AG09309 (cell line): ENCODE measurements at regions not wholly inside any gene's neighbourhood (a gene's known extent, or its start where the extent isn't known, plus 50 kb on each side); places are given as distances from the start of the nearest gene placed in this dataset.

Experiments used
- DNase-seq: peaks from one replicate; pipeline ENCODE4 v3.0.0-alpha.2; 2010; ENCODE audit warnings: low read depth
- H3K4me3 ChIP-seq: 2 replicates; pipeline ENCODE4 v1.5.1; 2011; ENCODE audit warnings: mild to moderate bottlenecking, low read depth, low read length, moderate library complexity; ENCODE audit not compliant: control insufficient read depth
- TF ChIP-seq, protein P1 (sequence below): IDR thresholded peaks from 2 replicates; pipeline ENCODE4 v1.5.1; 2011; ENCODE audit warnings: mild to moderate bottlenecking, low read depth, low read length, inconsistent platforms; ENCODE audit not compliant: insufficient read depth, control insufficient read depth; ENCODE audit errors: missing control alignments

GRCh38 chr10:85413570-85413969 is 953.0 kb downstream of the GRID1 start:
- DNase-seq = no peak
- TF ChIP-seq, protein P1, sequence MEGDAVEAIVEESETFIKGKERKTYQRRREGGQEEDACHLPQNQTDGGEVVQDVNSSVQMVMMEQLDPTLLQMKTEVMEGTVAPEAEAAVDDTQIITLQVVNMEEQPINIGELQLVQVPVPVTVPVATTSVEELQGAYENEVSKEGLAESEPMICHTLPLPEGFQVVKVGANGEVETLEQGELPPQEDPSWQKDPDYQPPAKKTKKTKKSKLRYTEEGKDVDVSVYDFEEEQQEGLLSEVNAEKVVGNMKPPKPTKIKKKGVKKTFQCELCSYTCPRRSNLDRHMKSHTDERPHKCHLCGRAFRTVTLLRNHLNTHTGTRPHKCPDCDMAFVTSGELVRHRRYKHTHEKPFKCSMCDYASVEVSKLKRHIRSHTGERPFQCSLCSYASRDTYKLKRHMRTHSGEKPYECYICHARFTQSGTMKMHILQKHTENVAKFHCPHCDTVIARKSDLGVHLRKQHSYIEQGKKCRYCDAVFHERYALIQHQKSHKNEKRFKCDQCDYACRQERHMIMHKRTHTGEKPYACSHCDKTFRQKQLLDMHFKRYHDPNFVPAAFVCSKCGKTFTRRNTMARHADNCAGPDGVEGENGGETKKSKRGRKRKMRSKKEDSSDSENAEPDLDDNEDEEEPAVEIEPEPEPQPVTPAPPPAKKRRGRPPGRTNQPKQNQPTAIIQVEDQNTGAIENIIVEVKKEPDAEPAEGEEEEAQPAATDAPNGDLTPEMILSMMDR = no peak
- no peak overlapping the region for H3K4me3 ChIP-seq

- H3K4me3 ChIP-seq = no peak overlapping the region
- TF ChIP-seq, protein P1 = no peak
- DNase-seq = no peak
These were observed 945.9 kb downstream of the GRID1 start for GRCh38 chr10:85420501-85421191.

DNA sequence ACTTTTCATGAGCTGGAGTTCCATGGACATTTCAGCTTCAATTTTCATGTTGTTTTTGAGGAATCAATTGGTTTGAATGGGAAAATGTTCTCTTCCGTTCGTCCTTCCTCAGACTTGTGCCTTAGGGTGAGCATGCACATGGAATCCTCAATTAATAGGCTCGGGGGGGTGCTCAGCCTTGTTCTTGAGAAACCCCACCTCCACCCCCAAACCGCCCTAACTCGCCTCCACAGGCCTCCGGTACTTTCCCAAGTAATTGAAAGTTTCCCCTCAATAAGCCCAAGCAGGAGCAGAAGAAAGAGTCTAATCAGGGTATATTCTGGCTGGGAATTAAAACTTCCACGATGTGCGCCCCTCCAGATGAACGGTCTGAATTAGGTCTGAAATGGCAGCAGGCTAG is 945.2 kb downstream of the GRID1 start:
- no peak for DNase-seq
- TF ChIP-seq, protein P1 = no peak
- no peak overlapping the region for H3K4me3 ChIP-seq

GRCh38 chr10:85429126-85429525 is 937.5 kb downstream of the GRID1 start:
- TF ChIP-seq, protein P1 = no peak
- no peak for DNase-seq
- no peak overlapping the region for H3K4me3 ChIP-seq

GRCh38 chr10:85430991-85431390 is 935.6 kb downstream of the GRID1 start:
- TF ChIP-seq, protein P1 = no peak
- no peak for DNase-seq
- no peak overlapping the region for H3K4me3 ChIP-seq

DNA sequence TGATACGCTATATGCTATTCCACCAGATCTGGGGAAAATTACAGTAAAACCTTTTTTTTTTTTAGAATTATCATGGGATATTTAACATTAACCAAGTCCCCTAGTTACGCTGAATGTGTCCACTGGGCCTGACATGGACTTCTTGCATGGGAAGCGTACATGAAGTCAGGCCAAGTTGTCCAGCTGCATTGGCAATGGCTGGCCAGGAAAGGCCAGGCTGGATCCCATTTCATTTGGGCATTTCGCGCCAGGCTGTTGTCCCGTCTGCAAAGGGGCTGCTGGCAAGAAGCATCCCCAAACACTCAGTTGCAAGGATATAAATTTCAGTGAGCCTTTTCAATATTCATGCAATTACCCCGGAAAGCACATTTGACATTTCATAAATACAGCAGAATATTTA is 933.3 kb downstream of the GRID1 start:
- DNase-seq = no peak
- no peak overlapping the region for H3K4me3 ChIP-seq

GRCh38 chr10:85444868-85445267 is 921.7 kb downstream of the GRID1 start:
- no peak overlapping the region for H3K4me3 ChIP-seq
- DNase-seq = no peak
- TF ChIP-seq, protein P1 = no peak

More for the DNA sequence above, 933.3 kb downstream of the GRID1 start:
- TF ChIP-seq, protein P1 = no peak
